OCI-LY1 (cell line): ENCODE measurements at regions not wholly inside any gene's neighbourhood (a gene's known extent, or its start where the extent isn't known, plus 50 kb on each side); places are given as distances from the start of the nearest gene placed in this dataset.

ENCODE experiments used
- H2AFZ ChIP-seq: fragments of 200-600 bp; sonication (generic), shearing (Covaris generic); 2 replicates; pipeline ENCODE4 v1.6.0; 2014; ENCODE audit warnings: antibody characterized with exemption, mild to moderate bottlenecking, low read length
- H3F3A ChIP-seq: fragments of 200-600 bp; sonication (generic), shearing (Covaris generic); 2 replicates; pipeline ENCODE4 v1.6.0; 2014; ENCODE audit warnings: mild to moderate bottlenecking, antibody characterized with exemption, low read length, moderate library complexity; ENCODE audit not compliant: insufficient read depth
- H3K27ac ChIP-seq: fragments of 200-600 bp; sonication (generic); 2 replicates; pipeline ENCODE4 v1.5.1; 2014; ENCODE audit warnings: low read length, mixed run types, mild to moderate bottlenecking, low read depth; ENCODE audit not compliant: poor library complexity, severe bottlenecking
- H3K27me3 ChIP-seq: fragments of 200-600 bp; sonication (generic); 2 replicates; pipeline ENCODE4 v1.6.0; 2014; ENCODE audit warnings: antibody characterized with exemption, mild to moderate bottlenecking, low read length, moderate library complexity; ENCODE audit not compliant: insufficient read depth
- H3K36me3 ChIP-seq: fragments of 200-600 bp; sonication (generic); 2 replicates; pipeline ENCODE4 v1.6.1; 2014; ENCODE audit warnings: mild to moderate bottlenecking, antibody characterized with exemption, low read length, moderate library complexity, mixed read lengths; ENCODE audit not compliant: insufficient read depth
- H3K4me1 ChIP-seq: fragments of 200-600 bp; sonication (generic); 2 replicates; pipeline ENCODE4 v1.5.1; 2014; ENCODE audit warnings: mild to moderate bottlenecking, low read length, moderate library complexity; ENCODE audit not compliant: insufficient read depth, severe bottlenecking
- H3K4me2 ChIP-seq: fragments of 200-600 bp; sonication (generic), shearing (Covaris generic); 2 replicates; pipeline ENCODE4 v1.6.1; 2014; ENCODE audit warnings: low read length
- H3K4me3 ChIP-seq: fragments of 200-600 bp; sonication (generic); 2 replicates; pipeline ENCODE4 v1.5.1; 2014; ENCODE audit warnings: low read length, low read depth, mild to moderate bottlenecking, mixed read lengths; ENCODE audit not compliant: poor library complexity, severe bottlenecking
- H3K79me2 ChIP-seq: fragments of 200-600 bp; shearing (Covaris generic); 2 replicates; pipeline ENCODE4 v1.6.1; 2016; ENCODE audit warnings: mixed run types, low read length, mixed read lengths; ENCODE audit not compliant: insufficient read depth
- H3K9ac ChIP-seq: fragments of 200-600 bp; sonication (generic), shearing (Covaris generic); 2 replicates; pipeline ENCODE4 v1.6.1; 2014; ENCODE audit warnings: mild to moderate bottlenecking, low read length, mixed read lengths
- H3K9me2 ChIP-seq: fragments of 200-600 bp; sonication (generic), shearing (Covaris generic); 2 replicates; pipeline ENCODE4 v1.6.1; 2014; ENCODE audit warnings: low read depth, mild to moderate bottlenecking, low read length, mixed read lengths
- H3K9me3 ChIP-seq: fragments of 200-600 bp; shearing (Covaris generic); 2 replicates; pipeline ENCODE4 v1.6.1; 2014; ENCODE audit warnings: low read length, mixed read lengths
- H4K20me1 ChIP-seq: fragments of 200-600 bp; sonication (generic), shearing (Covaris generic); 2 replicates; pipeline ENCODE4 v1.6.0; 2016; ENCODE audit warnings: mild to moderate bottlenecking, low read length; ENCODE audit not compliant: insufficient read depth
- EZH2 ChIP-seq: fragments of 200-600 bp; sonication (generic), shearing (Covaris generic); IDR thresholded peaks from 2 replicates; pipeline ENCODE4 v1.8.0; 2017; ENCODE audit warnings: borderline replicate concordance, mixed run types, mild to moderate bottlenecking, antibody characterized with exemption, low read length, moderate library complexity, mixed read lengths
- TF ChIP-seq, protein P1 (sequence below): fragments of 200-600 bp; sonication (generic), shearing (Covaris generic); IDR thresholded peaks from 2 replicates; pipeline ENCODE4 v1.5.1; 2017; ENCODE audit warnings: mild to moderate bottlenecking, antibody characterized with exemption, low read length, moderate library complexity, mixed read lengths

GRCh38 chr6:85923013-85923430 is 280.3 kb upstream of the SYNCRIP start:
- H3K9me3 ChIP-seq = no peaks in the 10 kb centered on the region
- H4K20me1 ChIP-seq = no peaks in the 10 kb centered on the region
- no peaks in the 10 kb centered on the region for H3F3A ChIP-seq
- H3K27me3 ChIP-seq = no peaks in the 10 kb centered on the region
- no peaks in the 10 kb centered on the region for H3K36me3 ChIP-seq
- no peak overlapping the region for H3K4me2 ChIP-seq
- no peak overlapping the region for H2AFZ ChIP-seq
- H3K27ac ChIP-seq = no peak overlapping the region
- no peak overlapping the region for H3K9ac ChIP-seq
- H3K4me1 ChIP-seq = no peaks in the 10 kb centered on the region
- H3K9me2 ChIP-seq = no peaks in the 10 kb centered on the region
- TF ChIP-seq EZH2 = no peak
- TF ChIP-seq, protein P1, sequence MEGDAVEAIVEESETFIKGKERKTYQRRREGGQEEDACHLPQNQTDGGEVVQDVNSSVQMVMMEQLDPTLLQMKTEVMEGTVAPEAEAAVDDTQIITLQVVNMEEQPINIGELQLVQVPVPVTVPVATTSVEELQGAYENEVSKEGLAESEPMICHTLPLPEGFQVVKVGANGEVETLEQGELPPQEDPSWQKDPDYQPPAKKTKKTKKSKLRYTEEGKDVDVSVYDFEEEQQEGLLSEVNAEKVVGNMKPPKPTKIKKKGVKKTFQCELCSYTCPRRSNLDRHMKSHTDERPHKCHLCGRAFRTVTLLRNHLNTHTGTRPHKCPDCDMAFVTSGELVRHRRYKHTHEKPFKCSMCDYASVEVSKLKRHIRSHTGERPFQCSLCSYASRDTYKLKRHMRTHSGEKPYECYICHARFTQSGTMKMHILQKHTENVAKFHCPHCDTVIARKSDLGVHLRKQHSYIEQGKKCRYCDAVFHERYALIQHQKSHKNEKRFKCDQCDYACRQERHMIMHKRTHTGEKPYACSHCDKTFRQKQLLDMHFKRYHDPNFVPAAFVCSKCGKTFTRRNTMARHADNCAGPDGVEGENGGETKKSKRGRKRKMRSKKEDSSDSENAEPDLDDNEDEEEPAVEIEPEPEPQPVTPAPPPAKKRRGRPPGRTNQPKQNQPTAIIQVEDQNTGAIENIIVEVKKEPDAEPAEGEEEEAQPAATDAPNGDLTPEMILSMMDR = peak; percentile 83
- no peak overlapping the region for H3K4me3 ChIP-seq
- H3K79me2 ChIP-seq = no peaks in the 10 kb centered on the region

DNA sequence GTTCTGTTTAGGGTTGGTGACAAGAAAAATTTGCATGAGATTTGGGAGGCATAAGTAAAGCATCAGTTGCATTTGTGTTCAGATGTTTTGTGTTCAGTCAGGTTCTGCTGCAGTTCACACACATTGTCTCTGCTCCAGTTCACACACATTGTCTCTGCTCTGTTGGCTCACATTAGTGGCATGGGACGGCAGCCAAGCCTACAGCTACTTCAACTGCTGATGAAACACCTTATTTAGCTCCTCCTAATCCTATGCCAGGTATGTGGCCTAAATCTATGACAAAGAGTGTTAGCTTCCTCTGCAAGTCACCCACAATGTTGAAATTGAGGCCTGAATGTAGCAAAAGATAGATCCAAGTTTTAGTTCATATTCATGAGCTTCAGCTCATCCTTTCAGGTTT is 278.1 kb upstream of the SYNCRIP start:
- TF ChIP-seq EZH2 = no peak
- TF ChIP-seq, protein P1 = no peak
- Histone ChIP-seq H3F3A (no peaks in the 10 kb centered on the region), H3K9ac (no peak overlapping the region), H3K4me1 (no peaks in the 10 kb centered on the region), H3K4me3 (no peak overlapping the region), H3K79me2 (no peaks in the 10 kb centered on the region), H3K36me3 (no peaks in the 10 kb centered on the region), H3K27ac (no peak overlapping the region), H3K9me2 (no peaks in the 10 kb centered on the region), H2AFZ (no peak overlapping the region), H3K27me3 (no peaks in the 10 kb centered on the region), H3K4me2 (no peak overlapping the region), H4K20me1 (no peaks in the 10 kb centered on the region), H3K9me3 (no peaks in the 10 kb centered on the region)

GRCh38 chr6:85917522-85917921 is 274.8 kb upstream of the SYNCRIP start:
- no peaks in the 10 kb centered on the region for H3K9me3 ChIP-seq
- no peaks in the 10 kb centered on the region for H3K9me2 ChIP-seq
- H3F3A ChIP-seq = no peaks in the 10 kb centered on the region
- H3K4me3 ChIP-seq = no peak overlapping the region
- no peak overlapping the region for H3K9ac ChIP-seq
- no peak overlapping the region for H3K4me2 ChIP-seq
- H3K4me1 ChIP-seq = no peaks in the 10 kb centered on the region
- H3K27ac ChIP-seq = no peak overlapping the region
- no peaks in the 10 kb centered on the region for H4K20me1 ChIP-seq
- TF ChIP-seq, protein P1 = no peak
- TF ChIP-seq EZH2 = no peak
- H3K27me3 ChIP-seq = no peaks in the 10 kb centered on the region
- no peak overlapping the region for H2AFZ ChIP-seq
- H3K36me3 ChIP-seq = no peaks in the 10 kb centered on the region
- H3K79me2 ChIP-seq = no peaks in the 10 kb centered on the region
